NCI-H1694 treated with DMSO at 0.1 percent for 48 hours (cell line): ENCODE measurements at regions not wholly inside any gene's neighbourhood (a gene's known extent, or its start where the extent isn't known, plus 50 kb on each side); places are given as distances from the start of the nearest gene placed in this dataset.

ENCODE experiments used
- DNase-seq: peaks from one replicate; lab custom pipeline; 2025; lab: John Stamatoyannopoulos, UW

DNA sequence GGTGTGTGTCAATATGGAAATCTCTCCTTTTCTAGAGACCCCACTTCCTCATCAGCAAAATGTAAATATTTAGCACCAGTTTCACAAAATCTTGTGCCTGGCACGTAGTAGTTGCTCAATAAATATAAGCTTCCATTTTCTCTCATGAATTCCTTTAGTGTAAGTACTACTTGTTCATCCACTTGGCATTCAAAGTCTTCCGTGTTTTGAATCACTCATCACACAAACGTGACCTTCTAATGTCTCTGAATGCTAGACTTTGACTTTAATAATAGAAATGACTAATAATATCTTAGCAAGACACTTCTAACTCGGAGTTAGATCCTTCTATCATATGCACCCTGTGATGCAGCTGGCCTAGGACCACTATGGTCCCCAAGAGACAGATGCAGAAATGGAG, 168.7 kb upstream of the ZNF32 start:
- DNase-seq = no peak

DNA sequence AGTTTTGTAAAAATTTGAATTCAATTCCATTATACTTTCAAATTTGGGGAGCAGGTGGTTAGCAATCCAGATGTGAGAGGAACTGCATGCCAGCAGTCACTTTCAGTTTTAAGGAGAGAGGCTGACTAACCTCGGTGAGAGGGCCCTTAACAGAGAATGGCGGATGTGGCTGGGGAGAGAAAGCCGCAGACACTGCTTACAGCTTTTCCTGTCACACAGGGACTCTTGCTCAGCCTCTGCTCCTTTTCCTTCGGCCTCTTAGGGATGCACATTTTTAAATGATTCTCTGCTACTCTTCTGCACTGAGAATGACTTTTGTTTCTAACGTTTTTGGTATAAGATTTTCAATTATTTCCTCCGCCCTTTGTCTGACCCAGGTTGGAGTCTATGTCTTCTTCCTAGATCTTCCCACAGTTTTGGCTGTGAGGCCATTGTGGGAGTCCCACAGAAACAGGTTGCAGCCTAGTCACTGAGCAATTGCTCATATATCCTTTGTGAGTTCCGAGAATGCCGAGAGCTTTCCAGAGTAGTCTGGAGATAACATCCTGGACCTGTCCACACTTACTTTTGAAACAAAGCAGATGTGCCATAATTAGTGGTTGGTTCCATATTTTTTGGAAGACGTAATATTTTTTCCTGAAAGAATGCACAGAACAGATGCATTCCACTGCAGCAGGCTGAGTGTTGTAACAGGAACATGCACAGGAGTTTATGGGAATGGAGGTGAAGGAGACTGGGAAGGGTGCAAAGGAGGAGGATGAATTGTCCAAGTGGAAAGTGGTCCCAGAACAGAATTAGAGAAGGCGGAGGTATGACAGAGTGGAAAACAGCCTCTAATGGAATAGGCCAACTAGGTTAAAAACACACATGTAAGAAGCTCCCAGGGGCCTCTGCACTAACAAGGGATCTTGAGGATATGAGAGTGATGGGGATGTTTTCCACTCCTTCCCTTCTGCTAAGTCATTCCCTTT, 168.0 kb upstream of the ZNF32 start:
- no peak for DNase-seq

DNA sequence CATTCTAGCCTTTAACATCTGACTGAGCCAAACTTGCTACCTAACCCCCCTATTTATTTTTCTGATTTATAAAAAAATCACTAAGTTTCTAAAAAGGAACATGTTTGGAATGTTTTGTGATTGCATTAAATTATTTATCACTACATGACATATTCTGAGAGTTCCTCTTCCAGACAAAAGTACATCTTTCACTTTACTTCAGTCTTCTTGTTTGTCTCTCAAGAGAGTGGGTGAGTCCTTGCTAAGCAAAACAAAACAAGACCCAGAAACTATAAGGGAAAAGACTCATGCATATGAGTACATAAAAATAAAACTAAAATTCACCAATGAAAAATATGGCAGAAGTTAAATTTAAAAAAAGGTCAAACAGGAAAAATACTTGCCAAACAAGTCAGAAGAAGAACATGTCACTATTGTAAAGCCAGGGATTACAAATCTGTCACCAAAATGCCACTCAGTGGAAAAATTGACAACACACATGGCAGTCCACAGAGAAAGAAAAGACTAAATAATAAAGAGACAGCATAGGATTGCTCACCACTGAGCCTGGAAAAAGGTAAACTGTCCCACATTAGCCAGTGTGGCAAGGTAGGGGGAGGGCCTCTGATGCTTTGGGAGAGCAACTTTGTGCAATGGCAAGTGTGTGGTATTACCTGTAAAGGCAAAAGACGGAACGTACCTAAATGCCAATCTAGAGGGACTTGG, 166.7 kb upstream of the ZNF32 start:
- no peak for DNase-seq

DNA sequence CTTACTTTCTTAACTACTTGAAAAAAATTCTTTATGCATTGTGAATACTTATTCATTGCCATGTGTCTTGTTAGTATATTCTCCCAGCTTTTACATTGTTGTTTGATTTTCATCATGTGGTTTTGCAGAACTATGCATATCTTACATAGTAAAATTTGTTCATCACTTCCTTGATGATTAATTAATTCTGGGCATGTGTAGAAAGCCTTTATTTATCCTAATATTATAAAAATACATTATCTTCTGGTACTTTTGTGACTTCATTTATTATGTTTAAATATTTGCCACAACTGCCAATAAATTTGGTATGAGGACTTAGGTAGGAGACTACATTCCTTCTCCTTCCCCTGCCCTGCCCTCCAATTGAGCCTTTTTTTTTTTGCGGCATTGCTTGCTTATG, 166.0 kb upstream of the ZNF32 start:
- no peak for DNase-seq

DNA sequence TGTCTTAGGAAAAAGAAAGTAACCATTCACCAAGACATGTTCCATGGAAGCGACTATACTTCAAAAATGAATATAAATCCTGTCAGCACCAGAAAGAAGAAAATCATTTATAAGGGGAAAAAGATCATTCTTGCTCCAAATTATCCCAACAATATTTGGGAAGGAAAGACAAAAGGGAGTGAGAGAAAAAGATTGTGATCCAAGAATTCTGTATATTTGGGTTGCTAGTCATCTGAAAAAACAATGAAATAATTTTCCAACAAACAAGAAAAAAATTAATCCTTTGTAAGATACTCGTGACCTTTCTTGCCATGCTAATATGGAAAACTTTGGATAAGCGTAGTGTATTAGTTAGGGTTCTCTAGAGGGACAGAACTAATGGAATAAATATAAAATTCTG, 163.2 kb upstream of the ZNF32 start:
- no peak for DNase-seq

DNA sequence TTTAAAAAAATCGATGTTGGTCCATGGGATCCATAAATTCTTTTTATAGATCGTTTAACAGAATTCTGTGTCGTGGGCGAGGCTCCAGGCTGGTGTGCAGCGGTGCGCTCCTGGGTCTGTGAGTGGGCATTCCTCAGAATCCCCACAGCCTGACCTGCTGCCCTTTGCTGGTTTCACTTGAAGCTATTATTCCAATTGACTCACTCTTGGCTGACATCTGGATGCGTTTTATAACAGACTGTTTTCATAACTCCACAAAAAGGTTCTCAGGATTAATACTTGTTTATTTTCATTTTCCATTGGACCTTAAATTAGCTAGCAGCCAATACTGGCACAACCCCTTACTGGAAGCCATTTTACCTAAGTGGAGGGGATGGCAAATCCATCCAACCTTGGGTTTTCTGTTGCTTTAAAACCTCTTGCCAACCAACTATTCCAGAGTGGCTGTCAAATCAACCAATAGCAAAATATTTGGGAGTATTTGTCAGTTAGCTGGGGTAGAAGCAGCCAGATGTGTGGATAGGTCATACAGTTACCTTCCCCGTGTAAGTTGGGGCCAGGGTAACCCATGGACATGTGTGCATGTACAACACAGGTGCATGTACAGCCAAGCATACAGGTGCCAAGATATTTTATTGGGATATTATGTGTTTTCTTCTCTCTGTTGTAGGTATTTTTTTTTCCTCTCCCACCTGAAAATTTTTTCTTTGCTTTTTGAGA, 160.7 kb upstream of the ZNF32 start:
- DNase-seq = no peak

DNA sequence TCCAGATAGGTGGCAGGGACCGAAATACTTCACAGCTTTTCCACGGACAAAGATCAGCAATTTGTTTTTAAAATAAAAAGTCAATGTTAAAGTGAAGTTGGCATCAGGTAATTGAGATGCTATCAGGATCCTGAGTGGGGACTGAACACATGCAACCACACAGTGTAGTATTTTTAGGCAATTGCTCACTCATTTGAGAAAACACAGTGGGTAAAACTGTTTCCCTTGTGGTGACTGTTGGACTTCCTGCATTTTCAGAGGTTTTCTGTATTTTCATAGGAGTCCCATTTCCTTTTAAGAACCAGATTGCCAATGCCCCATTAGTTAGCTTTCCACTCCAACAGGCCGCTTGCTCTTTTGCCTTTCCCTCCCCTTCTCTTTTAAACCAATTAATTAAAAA, 159.5 kb upstream of the ZNF32 start:
- DNase-seq = no peak

DNA sequence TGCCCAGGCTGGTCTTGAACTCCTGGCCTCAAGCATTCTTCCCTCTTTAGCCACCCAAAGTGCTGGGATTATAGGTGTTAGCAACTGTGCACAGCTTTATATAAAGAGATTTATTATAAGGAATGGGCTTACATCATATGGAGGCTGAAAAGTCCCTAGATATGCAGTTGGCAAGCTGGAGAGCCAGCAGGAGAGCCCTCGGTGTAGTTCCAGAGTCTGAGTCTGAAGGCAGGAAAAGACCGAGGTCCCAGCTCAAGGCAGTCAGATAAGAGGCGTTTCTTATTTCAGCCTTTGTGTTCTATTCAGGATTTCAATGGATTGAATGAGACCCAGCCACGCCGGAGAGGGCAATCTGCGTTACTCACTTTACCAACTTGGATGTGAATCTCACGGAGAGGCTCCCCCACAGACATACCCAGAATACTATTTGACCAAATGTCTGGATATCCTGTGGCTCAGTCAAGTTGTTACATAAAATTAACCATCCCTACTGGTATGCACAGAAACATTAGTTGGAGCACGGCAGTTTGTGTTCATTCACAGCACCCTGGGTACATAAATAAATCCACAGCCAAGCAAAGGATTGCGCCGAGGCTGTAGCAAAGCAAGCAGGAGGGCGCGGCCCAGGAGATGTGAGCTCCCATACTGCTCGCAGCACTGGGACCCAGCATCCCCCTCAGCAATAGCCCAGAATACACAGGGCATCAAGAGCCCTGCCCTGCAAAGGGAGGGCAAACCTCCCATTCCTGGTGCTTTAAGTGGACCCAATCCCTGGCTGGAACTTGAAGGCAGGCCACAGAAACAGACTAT, 158.4 kb upstream of the ZNF32 start:
- DNase-seq = no peak

DNA sequence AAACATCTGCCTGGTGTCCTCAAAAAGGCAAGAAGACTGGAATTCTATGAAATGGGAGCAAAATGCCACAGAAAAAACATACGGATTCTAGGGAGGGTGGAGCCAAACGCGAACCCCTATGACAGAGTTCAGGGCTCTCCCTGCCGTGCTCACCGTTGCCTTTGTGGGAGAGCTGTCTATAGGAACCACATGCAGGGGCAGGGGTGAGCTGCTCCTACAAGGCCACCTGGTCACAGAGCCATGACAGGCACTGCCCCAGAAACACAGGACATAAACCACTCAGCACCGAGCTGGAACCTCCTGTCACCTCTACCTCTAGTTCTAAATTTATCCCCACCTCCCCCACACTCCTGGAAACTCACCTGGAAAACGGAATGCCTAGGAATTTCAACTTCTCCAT, 155.1 kb upstream of the ZNF32 start:
- DNase-seq = no peak

DNA sequence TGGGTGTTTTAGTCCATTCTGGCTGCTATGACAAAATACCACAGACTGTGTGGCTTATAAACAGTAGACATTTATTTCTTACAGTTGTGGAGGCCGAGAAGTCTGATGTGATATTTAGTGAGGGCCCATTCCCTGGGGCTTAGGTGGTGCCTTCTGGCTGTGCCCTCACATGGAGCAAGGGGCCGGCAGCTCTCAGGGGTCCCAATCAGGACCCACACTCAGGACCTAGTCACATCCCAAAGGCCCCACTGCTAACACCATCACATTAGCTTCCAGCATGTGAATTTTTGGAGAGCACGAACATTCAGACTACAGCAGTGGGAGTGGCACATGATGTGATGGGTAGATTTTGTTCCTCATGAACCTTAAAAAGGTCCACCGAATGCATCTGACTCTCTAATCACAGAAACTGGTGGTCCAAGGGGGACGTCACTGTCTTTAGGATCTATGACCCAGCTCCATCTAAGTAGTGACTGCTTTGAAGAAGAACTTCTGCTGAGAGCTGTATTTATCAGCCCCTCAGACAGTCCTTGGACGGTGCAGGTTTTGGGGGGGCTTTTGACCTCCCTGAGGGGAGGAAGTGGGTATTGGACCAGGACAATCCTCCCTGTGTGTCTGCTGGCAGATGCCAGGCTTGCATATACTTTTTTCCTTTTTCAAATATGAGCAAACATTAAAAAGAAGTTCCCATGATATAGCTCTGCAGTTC, 154.5 kb upstream of the ZNF32 start:
- no peak for DNase-seq

DNA sequence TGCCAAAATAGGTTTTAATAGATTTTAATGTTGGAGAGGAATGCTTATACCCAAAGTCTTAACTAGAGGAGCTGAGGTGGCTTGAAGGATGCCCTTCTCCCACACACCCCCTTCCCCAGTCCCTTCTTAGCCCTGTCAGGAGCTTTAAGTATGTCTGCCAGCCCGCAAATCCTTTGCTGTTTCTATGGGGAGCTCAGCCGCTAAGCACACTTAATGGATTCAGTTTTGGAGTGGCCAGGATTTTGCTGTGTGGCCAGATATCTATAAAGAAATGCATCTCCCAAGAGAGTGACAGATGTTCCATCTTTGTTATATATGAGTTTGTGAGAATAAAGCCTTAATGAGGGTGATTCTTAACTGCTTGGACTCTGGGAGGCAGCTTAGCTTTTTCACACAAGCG, 152.9 kb upstream of the ZNF32 start:
- DNase-seq = no peak

DNA sequence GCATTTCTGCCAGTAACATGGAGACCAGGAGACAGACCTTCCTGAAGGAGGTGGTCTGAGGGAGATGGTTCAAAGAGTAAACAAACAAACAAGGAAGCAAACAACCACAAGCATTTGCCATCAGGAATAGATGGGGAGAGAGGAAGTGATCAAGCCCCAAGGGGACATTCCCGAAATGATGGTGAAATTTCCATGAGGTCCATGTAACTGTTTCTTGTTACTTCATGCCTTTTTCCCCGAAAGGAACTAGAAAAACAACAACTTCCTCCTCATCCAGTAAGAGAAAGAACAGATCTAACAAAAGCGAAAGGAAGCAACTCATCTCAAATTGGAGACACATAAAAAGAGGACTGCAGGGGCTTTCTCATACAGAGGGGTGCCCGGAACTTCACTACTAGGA, 152.5 kb upstream of the ZNF32 start:
- DNase-seq = no peak

DNA sequence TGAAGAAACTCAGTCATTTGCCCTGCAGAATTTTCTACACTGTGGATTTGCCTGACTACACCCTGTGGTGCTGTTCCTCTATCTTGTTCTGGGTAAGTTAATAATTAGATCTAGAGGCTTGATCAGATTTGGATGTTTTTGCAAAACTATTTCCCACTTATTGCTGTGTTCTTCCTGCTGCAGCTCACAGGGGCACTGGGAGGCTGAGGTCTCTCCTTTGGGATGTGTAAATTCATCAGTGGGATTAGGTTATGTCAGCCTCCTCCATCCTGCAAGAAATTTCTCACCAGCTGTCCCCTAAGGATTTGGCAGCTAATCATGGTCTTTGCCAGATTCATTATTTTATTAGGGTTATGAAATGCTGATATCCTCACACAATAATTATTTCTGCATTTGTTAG, 148.1 kb upstream of the ZNF32 start:
- no peak for DNase-seq

DNA sequence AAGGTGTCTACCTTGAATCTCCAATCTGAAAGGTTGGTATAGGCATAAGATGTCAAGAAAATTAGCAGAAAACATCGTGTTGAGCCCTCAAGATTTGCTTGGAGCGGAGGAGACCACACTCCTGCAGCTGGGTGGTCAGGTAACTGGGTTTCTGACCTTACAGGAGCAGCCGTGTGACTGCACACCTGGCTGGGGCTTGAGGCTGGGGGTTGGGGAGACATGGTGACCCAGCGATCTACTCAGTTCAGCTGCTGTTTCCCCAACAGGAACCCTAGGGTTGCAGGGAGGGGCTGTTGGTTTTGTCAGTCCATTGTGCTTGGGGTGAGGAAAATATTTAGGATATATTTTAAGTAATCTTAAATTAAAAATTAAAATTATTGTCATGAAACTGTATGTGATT, 147.0 kb upstream of the ZNF32 start:
- no peak for DNase-seq

DNA sequence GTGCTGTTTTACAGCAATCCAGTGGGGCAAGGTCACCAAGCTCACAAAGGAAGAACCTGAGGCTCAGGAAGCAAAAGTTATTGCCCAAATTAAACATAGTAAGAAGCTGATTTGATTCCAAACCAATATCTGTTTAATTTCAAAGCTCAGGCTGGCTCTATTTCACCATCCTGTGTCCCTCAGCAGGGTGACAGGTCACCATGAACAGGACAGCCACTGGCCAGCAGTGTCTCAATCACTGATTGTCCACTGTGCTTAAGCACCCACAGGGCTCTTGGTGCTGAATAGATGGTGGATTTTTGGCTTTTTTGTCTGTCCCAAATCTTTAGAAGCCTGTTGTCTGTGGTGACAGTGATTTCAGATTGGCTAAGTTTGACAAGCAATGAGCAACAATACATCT, 146.4 kb upstream of the ZNF32 start:
- no peak for DNase-seq

DNA sequence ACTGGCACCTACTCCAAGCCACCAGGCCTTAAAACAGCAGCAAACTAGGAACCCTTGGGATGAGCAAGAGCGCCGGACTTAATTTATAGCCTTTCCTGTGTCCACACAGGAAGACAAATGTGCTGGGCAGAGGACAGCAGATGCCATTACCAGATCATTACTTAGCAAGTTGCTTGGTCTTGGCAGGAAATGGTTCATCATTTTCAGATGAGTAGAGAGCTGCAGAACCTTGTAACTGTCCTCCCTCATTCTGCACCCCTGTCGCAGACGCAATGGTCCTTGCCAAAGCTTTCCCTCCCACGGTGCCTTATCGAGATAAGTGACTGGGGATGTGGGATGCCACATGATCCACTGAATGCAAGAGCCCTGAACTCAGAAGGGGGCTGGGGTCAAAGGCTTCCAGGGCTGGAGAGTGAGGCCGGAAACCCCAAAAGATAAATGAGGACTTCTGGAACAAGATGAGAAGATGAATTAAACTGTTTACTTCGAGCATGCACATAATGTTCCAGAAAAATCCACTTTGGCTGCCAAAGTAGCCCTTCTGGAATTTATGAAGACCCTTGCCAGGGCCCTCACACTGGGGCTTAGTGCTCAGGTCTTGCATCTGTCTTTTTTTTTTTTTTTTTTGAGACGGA, 145.6 kb upstream of the ZNF32 start:
- DNase-seq = no peak

DNA sequence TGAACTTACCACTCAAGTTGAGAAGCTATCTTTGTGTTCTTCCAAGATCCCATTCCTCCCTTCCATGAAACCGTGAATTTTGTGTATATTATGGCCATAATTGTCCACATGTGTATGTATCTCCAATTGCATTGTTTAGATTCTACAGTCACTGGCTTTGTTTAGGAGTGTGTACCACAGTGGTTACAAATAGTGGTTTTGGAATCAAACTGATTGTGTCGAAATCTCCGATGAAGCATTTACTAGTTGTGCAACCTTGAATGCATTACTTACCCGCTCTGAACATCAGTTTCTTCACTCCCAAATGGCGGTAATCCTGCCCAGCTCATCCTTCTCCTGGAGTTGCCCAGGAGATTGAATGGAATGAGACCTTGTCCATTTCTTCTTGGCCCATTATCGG, 145.0 kb upstream of the ZNF32 start:
- no peak for DNase-seq

DNA sequence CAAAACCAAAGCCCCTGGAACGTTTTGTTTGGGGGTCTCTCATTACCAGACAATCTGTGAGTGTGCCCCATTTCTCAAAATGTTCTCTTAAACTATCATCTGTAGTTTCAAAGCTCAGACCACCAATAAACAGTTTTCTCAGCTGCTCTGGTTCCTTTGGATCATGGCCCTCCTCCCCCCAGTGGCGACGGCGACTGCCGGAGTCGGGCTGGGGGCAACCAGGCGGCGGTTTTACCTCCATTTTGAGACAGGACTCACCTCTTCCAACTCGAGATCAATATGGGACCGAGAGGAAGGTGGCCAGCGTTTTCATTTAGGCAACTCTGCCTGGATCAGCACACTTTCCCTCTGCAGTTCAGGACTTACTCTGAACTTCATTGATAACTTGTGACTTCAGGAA, 141.5 kb upstream of the ZNF32 start:
- no peak for DNase-seq

DNA sequence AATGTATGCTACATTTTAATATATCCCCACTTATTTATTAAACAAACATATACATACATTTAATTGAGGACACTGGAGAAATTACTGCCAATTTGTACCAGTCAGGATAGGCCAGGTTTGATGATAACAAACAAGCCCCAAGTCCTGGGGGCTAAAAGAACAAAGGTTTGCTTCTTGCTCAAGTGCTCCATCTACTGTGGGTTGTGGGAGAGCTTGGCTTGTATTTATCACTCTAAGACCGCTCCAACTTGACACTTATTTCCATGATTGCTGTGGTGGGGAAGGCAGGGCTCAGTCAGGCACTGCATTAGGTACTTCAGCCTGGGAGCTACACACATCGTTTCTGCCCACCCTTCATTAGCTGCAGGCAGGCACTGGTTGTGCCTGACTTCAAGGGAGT, 136.6 kb upstream of the ZNF32 start:
- DNase-seq = no peak

DNA sequence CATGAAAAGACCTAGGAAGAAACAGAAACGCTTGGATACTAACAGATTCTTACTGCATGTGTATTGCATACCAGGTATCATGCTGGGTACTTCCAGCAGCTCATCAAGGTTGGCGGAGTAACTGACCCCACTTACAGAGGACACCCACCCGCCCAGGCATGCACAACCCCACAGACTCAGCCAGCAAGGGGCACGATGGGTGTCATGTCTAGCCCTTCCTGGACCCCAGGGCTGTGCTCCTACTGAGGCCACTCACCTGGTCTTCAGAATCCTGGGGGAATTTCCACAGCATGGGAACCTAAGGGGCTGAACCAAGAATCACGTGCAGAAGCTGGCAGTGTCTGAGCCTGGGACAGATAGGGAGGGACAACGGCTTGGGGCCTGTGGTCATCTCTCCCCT, 134.1 kb upstream of the ZNF32 start:
- no peak for DNase-seq
